ENCODE measurements at regions not wholly inside any gene's neighbourhood (a gene's known extent, or its start where the extent isn't known, plus 50 kb on each side); places are given as distances from the start of the nearest gene placed in this dataset.

GRCh38 chr5:74103131-74104023 lies 477.4 kb downstream of the ARHGEF28 start:
- intact Hi-C loops (cut with micrococcal nuclease), result no loop called here

GRCh38 chr5:74100268-74100665 lies 474.3 kb downstream of the ARHGEF28 start:
- intact Hi-C loops (cut with micrococcal nuclease), result no loop called here

- intact Hi-C loops (cut with micrococcal nuclease), result no loop called here
Measured at GRCh38 chr5:74099538-74100267, 473.7 kb downstream of the ARHGEF28 start.

- intact Hi-C loops (cut with micrococcal nuclease), result no loop called here
Measured at GRCh38 chr5:74098941-74099340, 472.9 kb downstream of the ARHGEF28 start.

GRCh38 chr5:74098456-74098855 lies 472.5 kb downstream of the ARHGEF28 start:
- intact Hi-C loops (cut with micrococcal nuclease), result no loop called here

GRCh38 chr5:74096325-74096724 lies 470.3 kb downstream of the ARHGEF28 start:
- intact Hi-C loops (cut with micrococcal nuclease), result no loop called here

GRCh38 chr5:74095871-74096270 lies 469.9 kb downstream of the ARHGEF28 start:
- intact Hi-C loops (cut with micrococcal nuclease), result no loop called here

- intact Hi-C loops (cut with micrococcal nuclease), result no loop called here
Measured at GRCh38 chr5:74094782-74095108, 468.7 kb downstream of the ARHGEF28 start.

- intact Hi-C loops (cut with micrococcal nuclease), result no loop called here
Measured at GRCh38 chr5:74094096-74094781, 468.2 kb downstream of the ARHGEF28 start.

- intact Hi-C loops (cut with micrococcal nuclease), result no loop called here
Measured at GRCh38 chr5:74093561-74093960, 467.6 kb downstream of the ARHGEF28 start.

- intact Hi-C loops (cut with micrococcal nuclease), result no loop called here
Measured at GRCh38 chr5:74092766-74093165, 466.8 kb downstream of the ARHGEF28 start.

GRCh38 chr5:74085782-74086181 lies 459.8 kb downstream of the ARHGEF28 start:
- intact Hi-C loops (cut with micrococcal nuclease), result no loop called here

- intact Hi-C loops (cut with micrococcal nuclease), result no loop called here
Measured at GRCh38 chr5:74085186-74085585, 459.2 kb downstream of the ARHGEF28 start.

GRCh38 chr5:74083096-74083791 lies 457.2 kb downstream of the ARHGEF28 start:
- intact Hi-C loops (cut with micrococcal nuclease), result no loop called here

GRCh38 chr5:74082512-74083055 lies 456.6 kb downstream of the ARHGEF28 start:
- intact Hi-C loops (cut with micrococcal nuclease), result no loop called here

- intact Hi-C loops (cut with micrococcal nuclease), result no loop called here
Measured at GRCh38 chr5:74081126-74081525, 455.1 kb downstream of the ARHGEF28 start.

- intact Hi-C loops (cut with micrococcal nuclease), result no loop called here
Measured at GRCh38 chr5:74079971-74080556, 454.1 kb downstream of the ARHGEF28 start.

GRCh38 chr5:74075501-74076484 lies 449.8 kb downstream of the ARHGEF28 start:
- intact Hi-C loops (cut with micrococcal nuclease), result no loop called here

- intact Hi-C loops (cut with micrococcal nuclease), result no loop called here
Measured at GRCh38 chr5:74074111-74074510, 448.1 kb downstream of the ARHGEF28 start.

- intact Hi-C loops (cut with micrococcal nuclease), result no loop called here
Measured at GRCh38 chr5:74073257-74073656, 447.3 kb downstream of the ARHGEF28 start.
